H1 (cell line): ENCODE measurements at regions not wholly inside any gene's neighbourhood (a gene's known extent, or its start where the extent isn't known, plus 50 kb on each side); places are given as distances from the start of the nearest gene placed in this dataset.

ENCODE experiments used
- RXRA ChIP-seq: IDR thresholded peaks from 2 replicates; pipeline ENCODE4 v1.6.1; 2011; ENCODE audit warnings: low read depth, mild to moderate bottlenecking, low read length, moderate library complexity; ENCODE audit not compliant: insufficient read depth
- SIN3A ChIP-seq, 2 experiments: IDR thresholded peaks in 1 of 2; conservative IDR thresholded peaks in 1 of 2; 2 replicates each; pipeline ENCODE4 v1.6.1; 2011 to 2012; ENCODE audit warnings: low read length in 2 of 2, improper control_type of control experiment in 1 of 2, low read depth in 1 of 2, mild to moderate bottlenecking in 1 of 2

- TF ChIP-seq RXRA (no peak), SIN3A (conservative IDR thresholded peaks at IDR 0.05 in 1 of 2, IDR thresholded peaks at IDR 0.05 in 1 of 2; ENCODE audit: low read depth in 1 of 2, low read length in 2 of 2) (no peak)
These were observed 224.1 kb downstream of the PHLDA1 start (continued) for GRCh38 chr12:75807494-75807893.
